HCT116 (cell line): ENCODE measurements at regions not wholly inside any gene's neighbourhood (a gene's known extent, or its start where the extent isn't known, plus 50 kb on each side); places are given as distances from the start of the nearest gene placed in this dataset.

ENCODE experiments used
- ATAC-seq: fragments of 200-7000 bp; cut with Tn5 transposase; 2 replicates; pipeline ENCODE4 v1.9.1; 2020; ENCODE audit warnings: mild to moderate bottlenecking, moderate library complexity
- BruUV-seq: library from RNA; stranded (reverse); fragments of 400-500 nt; replicated peaks from 2 replicates; lab custom pipeline; 2021; lab: Mats Ljungman, UMichigan
- CTCF ChIA-PET: fragments of 300-600 bp; sonication (Branson Sonifier 250); formaldehyde crosslinking; loops from one replicate; lab custom pipeline; 2021; ENCODE audit warnings: antibody characterized with exemption; lab: Charles Lee
- POLR2A ChIA-PET: fragments of 300-600, 350-600 bp; sonication (Branson Sonifier 250); formaldehyde crosslinking; loops from one replicate; lab custom pipeline; 2021; ENCODE audit warnings: antibody characterized with exemption; lab: Charles Lee
- RAD21 ChIA-PET, 2 experiments: fragments of 300-600 bp; sonication (Branson Sonifier 250); formaldehyde crosslinking; loops; one replicate each; lab custom pipeline; 2023; ENCODE audit warnings: low total read pairs in 2 of 2; ENCODE audit not compliant: uncharacterized antibody in 2 of 2, unreplicated experiment in 2 of 2, low non-redundant PET in 1 of 2; lab: Charles Lee
- DNase-seq: peaks from one replicate; pipeline ENCODE4 v3.0.0-alpha.2; 2010; ENCODE audit warnings: low read depth, low spot score
- H2AFZ ChIP-seq: fragments of 200-600 bp; shearing (Covaris generic), sonication (generic); 2 replicates; pipeline ENCODE4 v1.6.1; 2017; ENCODE audit warnings: low read depth, mixed run types, mixed read lengths, antibody characterized with exemption, low read length; ENCODE audit not compliant: poor library complexity, severe bottlenecking
- H3K27ac ChIP-seq: 2 replicates; pipeline ENCODE4 v1.5.1; 2012; ENCODE audit warnings: low read depth, low read length
- H3K27me3 ChIP-seq: fragments of 200-600 bp; sonication (generic); 2 replicates; pipeline ENCODE4 v1.6.1; 2016; ENCODE audit warnings: mixed run types, low read length, mixed read lengths; ENCODE audit not compliant: insufficient read depth
- H3K36me3 ChIP-seq, 2 experiments: fragments of 200-500 bp in 1 of 2; fragments of 200-600 bp in 1 of 2; sonication (Bioruptor generic) in 1 of 2; sonication (generic) in 1 of 2; 2 replicates each; pipeline versions ENCODE4 v1.5.1 to v1.6.1; 2014 to 2016; ENCODE audit warnings: low read length in 2 of 2, inconsistent platforms in 1 of 2, mixed read lengths in 1 of 2, mixed run types in 1 of 2; ENCODE audit not compliant: insufficient read depth in 2 of 2, control insufficient read depth in 1 of 2
- H3K4me1 ChIP-seq, 2 experiments: fragments of 200-600 bp in 1 of 2; sonication (generic) in 1 of 2; 2 replicates each; pipeline versions ENCODE4 v1.5.1 to v1.6.1; 2012 to 2017; ENCODE audit warnings: low read length in 2 of 2, inconsistent platforms in 1 of 2, mild to moderate bottlenecking in 1 of 2, mixed read lengths in 1 of 2, mixed run types in 1 of 2, moderate library complexity in 1 of 2; ENCODE audit not compliant: insufficient read depth in 2 of 2, control insufficient read depth in 1 of 2
- H3K4me2 ChIP-seq: fragments of 200-600 bp; sonication (generic); 2 replicates; pipeline ENCODE4 v1.6.1; 2017; ENCODE audit warnings: mixed run types, low read length, mixed read lengths
- H3K4me3 ChIP-seq, 2 experiments: fragments of 200-600 bp in 1 of 2; sonication (generic) in 1 of 2; replicated peaks in 1 of 2; 2 replicates each; pipeline ENCODE4 v1.5.1; 2011 to 2016; ENCODE audit warnings: low read length in 2 of 2, control low read depth in 1 of 2, low read depth in 1 of 2, mild to moderate bottlenecking in 1 of 2, mixed read lengths in 1 of 2, mixed run types in 1 of 2
- H3K79me2 ChIP-seq: fragments of 200-600 bp; sonication (generic); 2 replicates; pipeline ENCODE4 v1.6.1; 2017; ENCODE audit warnings: mild to moderate bottlenecking, mixed run types, low read length, moderate library complexity, mixed read lengths; ENCODE audit not compliant: insufficient read depth
- H3K9ac ChIP-seq: fragments of 200-600 bp; sonication (generic); 2 replicates; pipeline ENCODE4 v1.6.1; 2016; ENCODE audit warnings: low read length, mixed read lengths
- H3K9me2 ChIP-seq: fragments of 200-600 bp; sonication (generic), shearing (Covaris generic); 2 replicates; pipeline ENCODE4 v1.6.1; 2017; ENCODE audit warnings: mixed run types, mild to moderate bottlenecking, moderate library complexity; ENCODE audit not compliant: insufficient read depth
- H3K9me3 ChIP-seq, 2 experiments: fragments of 200-500 bp in 1 of 2; fragments of 200-600 bp in 1 of 2; sonication (Bioruptor generic) in 1 of 2; sonication (generic) in 1 of 2; 2 replicates each; pipeline ENCODE4 v1.6.1; 2014 to 2017; ENCODE audit warnings: low read length in 2 of 2, mixed read lengths in 2 of 2, inconsistent platforms in 1 of 2, low read depth in 1 of 2, mild to moderate bottlenecking in 1 of 2, mixed run types in 1 of 2, moderate library complexity in 1 of 2; ENCODE audit not compliant: control insufficient read depth in 1 of 2, insufficient read depth in 1 of 2
- H4K20me1 ChIP-seq: fragments of 200-600 bp; sonication (generic), shearing (Covaris generic); 2 replicates; pipeline ENCODE4 v1.6.1; 2017; ENCODE audit warnings: mixed run types, mild to moderate bottlenecking, moderate library complexity; ENCODE audit not compliant: insufficient read depth
- CBX3 ChIP-seq: IDR thresholded peaks from 2 replicates; pipeline ENCODE4 v1.6.1; 2012; ENCODE audit warnings: low read depth
- CEBPB ChIP-seq: IDR thresholded peaks from 2 replicates; pipeline ENCODE4 v1.6.1; 2012; ENCODE audit warnings: low read depth
- ELF1 ChIP-seq: IDR thresholded peaks from 2 replicates; pipeline ENCODE4 v1.6.1; 2012; ENCODE audit warnings: low read depth, borderline replicate concordance
- EZH2 ChIP-seq: fragments of 200-600 bp; sonication (generic); IDR thresholded peaks from 2 replicates; pipeline ENCODE4 v1.6.1; 2017; ENCODE audit warnings: antibody characterized with exemption, mixed run types
- EZH2phosphoT487 ChIP-seq: fragments of 200-600 bp; IDR thresholded peaks from 2 replicates; pipeline ENCODE4 v1.6.1; 2018; ENCODE audit warnings: antibody characterized with exemption, borderline replicate concordance
- FOSL1 ChIP-seq: IDR thresholded peaks from 2 replicates; pipeline ENCODE4 v1.6.1; 2012; ENCODE audit warnings: low read depth
- JUND ChIP-seq: IDR thresholded peaks from 2 replicates; pipeline ENCODE4 v1.6.1; 2012
- POLR2A ChIP-seq: IDR thresholded peaks from 2 replicates; pipeline ENCODE4 v1.7.0; 2011; ENCODE audit warnings: borderline replicate concordance; ENCODE audit not compliant: insufficient read depth, insufficient read length; ENCODE audit errors: extremely low read depth
- RAD21 ChIP-seq: IDR thresholded peaks from 2 replicates; pipeline ENCODE4 v1.6.1; 2012; ENCODE audit warnings: low read depth, mild to moderate bottlenecking
- ZNF274 ChIP-seq: fragments of 200-500 bp; sonication (Bioruptor generic); IDR thresholded peaks from 2 replicates; pipeline ENCODE4 v1.6.1; 2014; ENCODE audit warnings: mild to moderate bottlenecking, low read depth, low read length, inconsistent platforms
- intact Hi-C: fragments of 100-400 bp; cut with micrococcal nuclease; formaldehyde crosslinking; loops from 2 replicates; pipeline ENCODE4 v1.10.0; 2022
- TF ChIP-seq, protein P1 (sequence below): IDR thresholded peaks from 2 replicates; pipeline ENCODE4 v1.6.1; 2011; ENCODE audit warnings: mild to moderate bottlenecking, low read length, moderate library complexity; ENCODE audit not compliant: insufficient replicate concordance; ENCODE audit errors: extremely low read depth
- TF ChIP-seq, protein P2 (sequence below), 3 experiments: fragments of 200-600 bp in 1 of 3; sonication (generic) in 1 of 3; IDR thresholded peaks in 2 of 3; conservative IDR thresholded peaks in 1 of 3; 2 replicates each; pipeline ENCODE4 v1.5.1; 2012 to 2017; ENCODE audit warnings: low read depth in 2 of 3, low read length in 2 of 3, antibody characterized with exemption in 1 of 3, borderline replicate concordance in 1 of 3, control low read depth in 1 of 3, mild to moderate bottlenecking in 1 of 3, mixed read lengths in 1 of 3, mixed run types in 1 of 3, moderate library complexity in 1 of 3; ENCODE audit not compliant: insufficient read depth in 1 of 3
- TF ChIP-seq, protein P3 (sequence below): IDR thresholded peaks from 2 replicates; pipeline ENCODE4 v1.6.1; 2012

DNA sequence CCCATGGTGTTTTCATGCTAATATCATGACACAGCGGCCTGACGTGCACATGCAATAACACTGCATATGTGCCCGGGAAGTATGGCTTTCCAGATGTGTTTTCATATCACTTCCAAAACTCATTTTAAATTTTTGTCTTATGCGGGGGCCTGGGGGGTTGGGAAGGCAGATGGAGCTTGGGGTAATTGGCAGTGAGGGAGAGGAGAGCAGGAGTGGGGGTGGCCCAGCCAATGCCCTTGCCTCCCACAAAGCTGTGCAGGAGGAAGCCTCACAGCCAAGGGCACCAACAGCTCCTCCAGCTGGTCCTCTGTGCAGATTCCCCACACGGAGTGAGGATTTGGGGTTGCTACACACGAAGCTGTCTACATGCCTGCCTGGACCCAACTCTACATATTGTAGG lies 805.2 kb downstream of the GALR1 start:
- ATAC-seq (no peak), DNase-seq (no peak)
- Histone ChIP-seq H3K9me3 (peaks cover under 1 to 27% of the 10 kb centered on the region in 2 experiments; a peak in 3 of 4 replicates), H3K4me1 (no peaks in the 10 kb centered on the region), H3K9me2 (no peaks in the 10 kb centered on the region), H3K79me2 (no peaks in the 10 kb centered on the region), H3K9ac (no peak overlapping the region), H3K4me3 (no peak overlapping the region), H4K20me1 (no peaks in the 10 kb centered on the region), H3K4me2 (no peak overlapping the region), H3K27ac (no peak overlapping the region), H3K36me3 (no peaks in the 10 kb centered on the region), H2AFZ (no peak overlapping the region), H3K27me3 (no peaks in the 10 kb centered on the region)
- RAD21 ChIA-PET = no interaction called here
- CTCF ChIA-PET = no interaction called here
- POLR2A ChIA-PET = no interaction called here
- no TSS peak for BruUV-seq
- no peak for TF ChIP-seq CEBPB
- intact Hi-C loops = no loop called here

DNA sequence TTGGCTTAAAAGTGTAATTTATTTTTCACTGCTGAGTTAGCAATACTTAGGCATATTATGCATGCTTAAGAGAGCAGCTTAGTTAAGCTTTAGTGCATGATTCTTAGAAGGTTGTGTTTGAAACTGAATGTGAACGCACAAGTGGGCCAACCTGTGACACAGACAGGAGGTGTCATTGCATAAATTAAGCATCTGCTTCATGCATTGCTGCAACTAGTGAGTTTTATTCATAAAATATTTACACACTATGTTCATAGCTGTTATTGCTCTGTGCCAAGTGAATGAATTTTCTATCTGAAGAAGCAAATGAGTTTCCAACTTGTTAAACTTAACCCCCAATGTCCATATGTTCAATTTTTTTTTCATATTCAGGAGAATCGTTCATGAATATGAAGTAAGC lies 806.4 kb downstream of the GALR1 start:
- Histone ChIP-seq H3K27me3 (no peaks in the 10 kb centered on the region), H3K9ac (no peak overlapping the region), H3K9me3 (peaks cover 0 to 28% of the 10 kb centered on the region in 2 experiments; a peak in 3 of 4 replicates), H3K36me3 (no peaks in the 10 kb centered on the region), H3K4me2 (no peak overlapping the region), H3K79me2 (no peaks in the 10 kb centered on the region), H3K4me3 (no peak overlapping the region), H3K27ac (no peak overlapping the region), H3K4me1 (no peaks in the 10 kb centered on the region), H3K9me2 (no peaks in the 10 kb centered on the region), H4K20me1 (no peaks in the 10 kb centered on the region), H2AFZ (no peak overlapping the region)
- DNase-seq = no peak
- TF ChIP-seq ELF1 (no peak), EZH2 (no peak), POLR2A (no peak), EZH2phosphoT487 (no peak), CBX3 (no peak), RAD21 (no peak), JUND (no peak), FOSL1 (no peak), ZNF274 (no peak)
- TF ChIP-seq, protein P1, sequence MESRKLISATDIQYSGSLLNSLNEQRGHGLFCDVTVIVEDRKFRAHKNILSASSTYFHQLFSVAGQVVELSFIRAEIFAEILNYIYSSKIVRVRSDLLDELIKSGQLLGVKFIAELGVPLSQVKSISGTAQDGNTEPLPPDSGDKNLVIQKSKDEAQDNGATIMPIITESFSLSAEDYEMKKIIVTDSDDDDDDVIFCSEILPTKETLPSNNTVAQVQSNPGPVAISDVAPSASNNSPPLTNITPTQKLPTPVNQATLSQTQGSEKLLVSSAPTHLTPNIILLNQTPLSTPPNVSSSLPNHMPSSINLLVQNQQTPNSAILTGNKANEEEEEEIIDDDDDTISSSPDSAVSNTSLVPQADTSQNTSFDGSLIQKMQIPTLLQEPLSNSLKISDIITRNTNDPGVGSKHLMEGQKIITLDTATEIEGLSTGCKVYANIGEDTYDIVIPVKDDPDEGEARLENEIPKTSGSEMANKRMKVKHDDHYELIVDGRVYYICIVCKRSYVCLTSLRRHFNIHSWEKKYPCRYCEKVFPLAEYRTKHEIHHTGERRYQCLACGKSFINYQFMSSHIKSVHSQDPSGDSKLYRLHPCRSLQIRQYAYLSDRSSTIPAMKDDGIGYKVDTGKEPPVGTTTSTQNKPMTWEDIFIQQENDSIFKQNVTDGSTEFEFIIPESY = no peak
- TF ChIP-seq, protein P2, sequence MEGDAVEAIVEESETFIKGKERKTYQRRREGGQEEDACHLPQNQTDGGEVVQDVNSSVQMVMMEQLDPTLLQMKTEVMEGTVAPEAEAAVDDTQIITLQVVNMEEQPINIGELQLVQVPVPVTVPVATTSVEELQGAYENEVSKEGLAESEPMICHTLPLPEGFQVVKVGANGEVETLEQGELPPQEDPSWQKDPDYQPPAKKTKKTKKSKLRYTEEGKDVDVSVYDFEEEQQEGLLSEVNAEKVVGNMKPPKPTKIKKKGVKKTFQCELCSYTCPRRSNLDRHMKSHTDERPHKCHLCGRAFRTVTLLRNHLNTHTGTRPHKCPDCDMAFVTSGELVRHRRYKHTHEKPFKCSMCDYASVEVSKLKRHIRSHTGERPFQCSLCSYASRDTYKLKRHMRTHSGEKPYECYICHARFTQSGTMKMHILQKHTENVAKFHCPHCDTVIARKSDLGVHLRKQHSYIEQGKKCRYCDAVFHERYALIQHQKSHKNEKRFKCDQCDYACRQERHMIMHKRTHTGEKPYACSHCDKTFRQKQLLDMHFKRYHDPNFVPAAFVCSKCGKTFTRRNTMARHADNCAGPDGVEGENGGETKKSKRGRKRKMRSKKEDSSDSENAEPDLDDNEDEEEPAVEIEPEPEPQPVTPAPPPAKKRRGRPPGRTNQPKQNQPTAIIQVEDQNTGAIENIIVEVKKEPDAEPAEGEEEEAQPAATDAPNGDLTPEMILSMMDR (IDR thresholded peaks at IDR 0.05 in 2 of 3, conservative IDR thresholded peaks at IDR 0.05 in 1 of 3; ENCODE audit: borderline replicate concordance in 1 of 3, insufficient read depth in 1 of 3, low read depth in 2 of 3, low read length in 2 of 3) = no peak
- TF ChIP-seq, protein P3, sequence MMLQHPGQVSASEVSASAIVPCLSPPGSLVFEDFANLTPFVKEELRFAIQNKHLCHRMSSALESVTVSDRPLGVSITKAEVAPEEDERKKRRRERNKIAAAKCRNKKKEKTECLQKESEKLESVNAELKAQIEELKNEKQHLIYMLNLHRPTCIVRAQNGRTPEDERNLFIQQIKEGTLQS = no peak
- no peak for ATAC-seq
- ChIA-PET RAD21 (no interaction called here), POLR2A (no interaction called here), CTCF (no interaction called here)
- BruUV-seq = no TSS peak
- intact Hi-C loops = no loop called here
